Fibroblast of skin of left quadriceps (primary cell): ENCODE measurements at regions not wholly inside any gene's neighbourhood (a gene's known extent, or its start where the extent isn't known, plus 50 kb on each side); places are given as distances from the start of the nearest gene placed in this dataset.
"Not testable (repeated sequence)": the region's sequence is repeated elsewhere in the genome, so short reads cannot be mapped to it uniquely, and the experiment has no call there.

Source experiments
- DNase-seq, 2 experiments: peaks; one replicate each; pipeline ENCODE4 v3.0.0-alpha.2; 2013; ENCODE audit warnings: low read depth in 2 of 2

- DNase-seq, result no peak
Observed at GRCh38 chr12:111248236-111249017, 120.5 kb downstream of the PHETA1 start.

DNA sequence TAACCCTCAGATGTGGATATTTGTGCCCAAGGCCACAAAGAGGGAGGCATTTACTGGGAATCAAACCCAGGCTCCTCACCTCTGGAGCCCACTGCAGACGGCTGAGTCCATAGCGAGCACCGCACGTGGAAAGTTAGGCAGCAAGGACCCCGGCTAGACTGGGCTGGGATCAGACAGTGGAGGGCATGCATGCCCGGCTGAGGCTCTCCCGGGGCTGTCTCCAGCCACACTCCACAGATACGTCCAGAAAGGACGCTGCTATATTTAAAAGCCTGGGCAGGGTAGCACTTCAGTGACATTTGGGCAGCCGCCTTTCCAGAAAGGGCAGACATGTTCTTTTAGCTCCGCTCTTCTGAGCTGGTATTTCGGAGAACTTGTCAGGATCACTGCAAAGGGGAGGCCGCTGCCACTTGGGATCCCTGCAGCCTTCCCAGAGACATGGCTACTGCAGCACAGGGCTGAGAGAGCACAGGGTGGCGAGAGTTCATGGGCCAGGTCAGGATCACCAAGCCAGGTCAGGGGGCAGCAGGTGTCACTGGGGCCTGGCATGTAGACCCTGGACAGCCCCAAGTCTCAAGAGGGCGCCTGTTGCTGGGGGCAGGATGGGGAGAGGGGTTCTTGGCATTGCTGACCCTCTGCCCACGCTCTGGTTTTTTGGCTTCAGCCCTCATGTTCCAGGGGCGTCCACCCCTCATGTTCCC lies 121.7 kb downstream of the PHETA1 start:
- DNase-seq, result no peak

GRCh38 chr12:111246477-111247011 lies 122.4 kb downstream of the PHETA1 start:
- DNase-seq, result no peak

DNA sequence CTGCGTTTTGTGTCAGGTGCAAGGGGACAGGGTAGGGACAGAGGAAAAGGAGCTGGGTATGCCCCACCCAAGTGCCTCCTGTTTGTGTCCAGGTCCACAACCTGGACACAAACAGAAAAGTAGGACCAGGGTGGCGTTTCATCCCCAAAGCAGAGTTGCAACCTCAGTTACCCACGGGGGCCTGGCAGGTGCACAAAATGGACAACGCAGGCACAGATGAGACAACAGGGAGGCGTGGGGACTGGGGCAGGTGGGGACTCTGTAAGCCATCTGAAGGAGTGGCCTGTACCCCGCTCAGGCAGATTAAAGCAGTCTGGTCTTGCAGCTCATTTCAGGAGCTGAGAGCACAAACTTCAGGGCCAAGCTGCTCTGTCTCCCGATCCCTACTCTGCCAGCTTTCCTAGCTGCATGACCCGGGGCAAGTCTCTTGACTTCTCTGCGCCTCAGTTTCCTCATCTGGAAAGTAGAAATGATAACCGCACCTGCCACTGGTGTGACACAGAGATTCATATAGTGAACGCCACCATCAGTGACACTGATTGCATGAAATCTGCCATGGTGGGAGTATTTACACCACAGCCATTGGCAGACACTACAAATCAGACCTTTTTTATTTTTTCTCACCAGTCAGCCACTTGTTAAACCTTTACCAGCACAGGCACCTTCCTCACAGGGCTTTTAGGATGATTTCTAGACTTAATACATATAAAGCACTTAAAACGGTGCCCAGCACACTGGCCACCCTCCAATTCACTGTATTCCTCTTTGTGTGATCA lies 123.0 kb downstream of the PHETA1 start:
- DNase-seq, result no peak

- no peak for DNase-seq
Observed at GRCh38 chr12:111244673-111245072, 124.2 kb downstream of the PHETA1 start.

- not testable (repeated sequence) for DNase-seq
Observed at GRCh38 chr12:111242817-111243216, 126.1 kb downstream of the PHETA1 start.

- no peak for DNase-seq
Observed at GRCh38 chr12:111242184-111242583, 126.7 kb downstream of the PHETA1 start.

DNA sequence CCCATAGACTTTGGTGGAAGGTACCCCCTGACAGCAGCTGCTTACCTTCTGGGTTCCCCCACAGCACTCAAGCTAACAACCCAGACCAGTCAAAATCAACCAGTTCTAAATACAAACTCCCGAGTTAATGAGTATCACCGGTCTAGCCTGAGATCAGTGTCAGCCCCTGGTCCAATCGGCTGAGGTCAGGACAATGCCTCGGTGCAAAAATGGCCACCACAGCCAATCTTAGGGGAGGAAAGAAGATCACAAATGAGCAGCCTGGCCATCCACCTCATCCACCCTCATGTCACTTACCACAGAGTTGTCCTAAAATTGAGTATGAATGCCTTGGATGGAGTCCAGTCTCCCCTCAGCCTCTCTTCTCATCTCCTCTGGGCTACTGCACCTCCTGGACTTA lies 128.5 kb downstream of the PHETA1 start:
- no peak for DNase-seq

GRCh38 chr12:111239235-111239634 lies 129.7 kb downstream of the PHETA1 start:
- no peak for DNase-seq

DNA sequence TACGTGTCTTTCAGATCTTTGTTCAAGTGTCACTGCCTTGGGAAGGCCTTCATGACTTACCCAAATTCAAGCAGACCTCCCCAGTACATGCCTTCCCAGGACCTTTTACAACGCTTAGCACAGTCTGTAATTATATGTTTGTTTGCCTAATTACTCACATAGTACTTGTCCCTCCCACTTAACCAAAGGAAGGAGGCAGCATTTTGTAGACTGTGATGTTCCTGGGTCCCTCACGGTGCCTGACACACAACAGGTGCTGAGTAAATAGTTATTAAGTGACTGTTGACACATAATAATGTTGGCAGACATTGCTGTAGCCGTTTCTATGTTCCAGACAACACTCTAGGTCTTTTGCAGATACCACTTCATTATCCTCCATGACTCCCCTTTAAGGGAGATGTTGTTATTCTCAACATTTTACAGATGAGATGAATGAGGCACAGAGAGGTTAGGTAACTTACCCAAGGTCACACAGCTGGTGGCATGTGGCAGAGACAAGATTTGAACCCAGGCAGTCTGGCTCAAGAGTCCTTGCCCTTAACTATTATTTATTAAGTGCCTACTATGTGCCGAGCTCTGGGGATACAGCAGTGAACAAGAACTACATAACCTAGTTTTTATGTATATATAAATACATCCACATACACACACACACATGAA lies 130.7 kb downstream of the PHETA1 start:
- no peak for DNase-seq

DNA sequence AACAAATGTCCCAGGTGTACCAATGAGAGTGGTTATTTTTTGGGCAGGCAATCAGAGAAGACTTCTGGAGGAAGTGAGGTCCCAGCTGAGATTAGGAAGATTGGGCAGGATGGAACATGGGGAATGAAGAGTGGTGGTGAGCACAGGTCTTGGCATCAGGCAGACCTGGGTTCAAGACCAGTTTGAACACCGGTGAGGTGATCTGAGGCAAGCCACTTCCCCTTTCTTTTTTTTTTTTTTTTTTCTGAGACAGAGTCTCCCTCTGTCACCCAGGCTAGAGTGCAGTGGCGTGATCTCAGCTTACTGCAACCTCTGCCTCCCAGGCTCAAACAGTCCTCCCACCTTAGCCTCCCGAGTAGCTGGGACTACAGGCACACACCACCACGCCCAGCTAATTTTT lies 134.4 kb downstream of the PHETA1 start:
- DNase-seq, result not testable (repeated sequence)

- DNase-seq, result no peak
Observed at GRCh38 chr12:111233786-111234185, 135.1 kb downstream of the PHETA1 start.

DNA sequence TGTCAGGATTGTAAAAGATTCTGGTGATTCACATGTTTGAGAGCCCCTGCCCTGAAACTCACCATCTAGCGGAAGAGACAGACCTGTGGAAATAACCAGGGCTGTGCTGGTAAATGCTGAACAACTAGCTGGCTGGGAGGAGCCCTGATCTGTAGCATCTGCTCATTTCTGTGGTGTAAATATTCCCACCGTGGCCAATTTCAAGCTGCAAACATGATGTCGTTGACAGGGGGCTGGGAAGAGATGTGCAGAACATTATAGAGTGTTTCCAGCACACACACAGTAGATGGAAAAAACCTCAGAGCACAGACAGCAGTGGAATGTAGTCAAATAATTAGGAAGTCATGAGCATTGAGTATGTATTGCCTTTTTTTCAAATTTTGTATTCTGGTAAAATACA lies 138.2 kb downstream of the PHETA1 start:
- no peak for DNase-seq

DNA sequence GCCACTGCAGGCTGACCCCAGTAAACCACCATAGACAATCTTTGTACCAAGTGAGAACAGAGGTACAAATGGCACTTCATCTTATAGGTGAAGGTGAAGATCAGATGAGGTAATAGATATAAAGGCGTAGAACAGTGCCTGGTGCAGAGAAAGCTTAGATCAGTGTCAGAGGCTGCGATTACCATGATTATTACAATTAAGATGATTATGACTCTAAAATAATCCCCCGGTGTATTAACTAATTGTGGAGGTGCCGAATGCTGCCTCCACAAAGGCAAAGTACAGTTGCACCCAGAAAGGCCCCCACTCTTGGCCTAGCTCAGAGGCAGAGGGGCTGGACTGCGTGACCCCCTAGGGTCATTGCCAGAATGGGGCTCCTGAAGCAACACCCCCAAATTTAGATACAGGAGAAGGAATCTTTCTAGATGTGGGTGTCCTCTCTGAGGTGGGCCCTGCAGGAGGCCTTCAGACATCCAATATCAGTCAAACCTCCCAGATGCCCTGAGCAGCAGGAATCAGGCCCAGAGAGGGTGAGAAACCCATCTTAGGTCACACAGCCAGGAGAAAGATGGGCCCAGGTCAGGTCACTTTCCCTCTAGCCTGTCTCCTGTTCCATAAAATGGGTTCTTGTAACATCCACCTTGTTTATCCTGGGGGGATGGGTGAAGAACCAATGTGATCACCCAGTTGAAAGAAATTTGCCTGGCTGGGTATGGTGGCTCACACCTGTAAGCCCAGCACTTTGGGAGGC lies 139.8 kb downstream of the PHETA1 start:
- no peak for DNase-seq

DNA sequence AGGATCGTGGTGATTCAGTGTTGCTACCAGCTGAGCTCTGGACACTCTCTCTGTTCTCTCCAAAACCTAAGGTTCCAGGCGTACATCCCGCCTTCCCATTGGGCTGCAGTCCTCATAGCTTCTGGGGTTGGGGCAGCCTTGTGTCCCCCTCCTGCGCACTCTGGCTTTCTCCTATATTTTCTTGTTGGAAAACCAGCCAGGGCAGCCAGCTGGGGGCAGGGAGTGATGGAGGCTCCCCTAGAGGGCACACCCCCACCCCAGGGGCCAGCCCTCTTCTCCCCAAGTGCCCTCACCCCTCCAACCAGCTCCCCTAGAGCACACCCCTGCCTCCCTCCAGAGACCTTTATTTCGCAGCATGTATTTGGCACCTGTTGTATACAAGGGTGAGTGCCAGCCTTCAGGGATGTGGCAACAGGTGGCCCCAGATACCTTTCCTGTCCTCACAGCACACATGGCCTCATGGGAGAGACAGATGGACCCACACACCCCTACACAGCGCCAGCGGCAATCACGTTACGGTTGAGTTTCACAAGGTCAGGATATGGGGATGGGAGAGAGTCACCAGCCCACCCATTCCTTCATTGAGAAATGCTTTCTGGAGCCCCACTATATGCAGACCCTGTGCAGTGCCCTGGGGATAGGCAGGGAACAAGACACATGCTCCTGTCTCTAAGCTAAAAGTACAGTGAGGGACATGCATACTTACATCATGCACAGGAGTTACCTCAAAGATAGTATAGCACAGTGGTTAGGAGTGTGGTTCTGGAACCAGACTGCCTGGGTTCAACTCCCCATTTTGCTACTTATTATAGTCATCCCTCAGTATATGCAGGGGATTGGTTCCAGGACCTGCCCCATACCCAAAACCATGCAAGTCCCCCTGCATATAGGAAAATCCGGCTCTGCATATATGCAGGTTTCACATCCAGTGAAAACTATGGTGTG lies 141.1 kb downstream of the PHETA1 start:
- no peak for DNase-seq

- DNase-seq, result no peak
Observed at GRCh38 chr12:111226680-111227079, 142.2 kb downstream of the PHETA1 start.

GRCh38 chr12:111225307-111225706 lies 143.6 kb downstream of the PHETA1 start:
- no peak for DNase-seq

- no peak for DNase-seq
Observed at GRCh38 chr12:111224186-111225066, 144.5 kb downstream of the PHETA1 start.

GRCh38 chr12:111222523-111222922 lies 146.4 kb downstream of the PHETA1 start:
- DNase-seq, result no peak
